Glomerular visceral epithelial cell (primary cell): ENCODE measurements at regions not wholly inside any gene's neighbourhood (a gene's known extent, or its start where the extent isn't known, plus 50 kb on each side); places are given as distances from the start of the nearest gene placed in this dataset.

Source experiments
- DNase-seq: peaks from one replicate; pipeline ENCODE4 v3.0.0-alpha.2; 2016; ENCODE audit errors: extremely low spot score

DNA sequence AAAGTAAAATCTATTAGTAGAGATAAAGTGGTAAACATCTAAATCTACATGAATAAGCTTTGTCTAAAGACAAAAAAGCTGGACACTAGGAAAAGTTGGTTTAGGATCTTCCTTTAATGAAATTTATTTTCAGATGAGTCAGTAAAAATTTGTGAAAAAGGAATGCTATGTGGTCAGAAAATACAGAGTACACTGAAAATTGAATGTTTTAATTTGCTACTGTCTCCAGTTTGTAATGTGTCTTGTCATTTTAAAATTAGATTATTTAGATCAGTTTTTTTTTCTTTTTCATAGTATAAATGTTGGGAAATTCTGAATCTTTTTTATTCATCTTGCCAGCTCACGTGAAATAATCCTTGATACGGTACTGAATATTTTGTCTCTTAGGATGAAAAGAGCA, 56.9 kb downstream of the SLITRK6 start:
- no peak for DNase-seq

DNA sequence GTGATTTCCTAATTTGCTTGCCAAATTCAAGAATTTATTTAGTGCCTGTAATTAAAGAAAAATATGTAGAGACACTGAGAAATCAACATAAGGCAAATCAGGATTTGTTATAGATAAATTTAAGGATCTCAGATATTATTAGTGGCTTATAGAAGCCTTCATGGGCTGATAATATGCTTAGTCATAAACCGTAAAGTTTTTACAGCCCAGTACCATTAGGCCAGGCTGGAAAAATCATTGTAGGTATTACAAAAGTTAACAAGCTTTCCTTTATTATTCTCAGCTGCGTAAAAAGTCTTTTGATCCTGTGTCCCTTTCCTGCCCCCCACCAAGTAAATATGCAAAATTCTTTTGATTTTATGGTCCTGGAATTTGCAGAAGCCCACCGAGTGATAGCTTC, 58.2 kb downstream of the SLITRK6 start:
- DNase-seq = no peak

DNA sequence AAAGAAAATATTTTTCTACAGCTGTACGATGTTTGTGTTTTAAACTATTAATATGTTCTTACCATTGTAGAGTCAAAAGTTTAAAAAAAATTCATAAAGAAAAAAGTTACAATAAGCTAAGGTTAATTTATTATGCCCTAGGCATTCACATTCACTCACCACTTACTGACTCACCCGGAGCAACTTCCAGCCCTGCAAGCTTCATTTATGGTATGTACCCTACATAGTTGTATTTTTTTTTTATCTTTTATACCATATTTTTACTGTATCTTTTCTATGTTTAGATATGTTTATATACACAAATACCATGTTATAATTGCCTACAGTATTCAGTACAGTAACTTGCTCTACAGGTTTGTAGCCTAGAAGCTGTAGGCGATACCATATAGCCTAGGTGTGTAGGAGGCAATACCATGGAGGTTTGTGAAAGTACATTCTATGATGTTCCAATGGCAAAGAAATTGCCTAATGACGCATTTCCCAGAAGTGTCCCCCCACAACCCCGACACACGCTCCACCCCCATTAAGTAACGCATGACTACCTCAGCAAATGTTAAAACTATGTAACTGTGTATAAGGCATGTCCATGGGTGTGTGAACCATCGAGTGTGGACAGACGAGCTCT, 60.4 kb downstream of the SLITRK6 start:
- no peak for DNase-seq

DNA sequence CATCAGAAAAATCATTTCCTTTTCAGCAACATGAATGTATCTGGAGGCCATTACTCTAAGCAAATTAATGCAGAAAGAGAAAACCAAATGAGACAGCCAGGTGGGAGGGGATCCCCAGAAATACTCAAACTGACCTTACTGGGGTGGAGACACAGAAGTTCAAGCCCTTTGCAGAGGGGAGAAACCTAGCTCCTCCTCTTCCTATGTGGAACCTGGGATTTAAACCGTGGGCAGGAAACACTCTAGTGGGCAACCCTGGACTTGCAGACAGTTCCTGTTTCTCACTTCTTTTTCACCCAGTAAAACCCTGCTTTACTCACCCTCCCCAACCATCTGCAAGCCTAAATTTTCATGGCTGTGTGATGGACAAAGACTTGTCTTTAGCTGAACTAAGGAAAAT, 61.3 kb downstream of the SLITRK6 start:
- no peak for DNase-seq

DNA sequence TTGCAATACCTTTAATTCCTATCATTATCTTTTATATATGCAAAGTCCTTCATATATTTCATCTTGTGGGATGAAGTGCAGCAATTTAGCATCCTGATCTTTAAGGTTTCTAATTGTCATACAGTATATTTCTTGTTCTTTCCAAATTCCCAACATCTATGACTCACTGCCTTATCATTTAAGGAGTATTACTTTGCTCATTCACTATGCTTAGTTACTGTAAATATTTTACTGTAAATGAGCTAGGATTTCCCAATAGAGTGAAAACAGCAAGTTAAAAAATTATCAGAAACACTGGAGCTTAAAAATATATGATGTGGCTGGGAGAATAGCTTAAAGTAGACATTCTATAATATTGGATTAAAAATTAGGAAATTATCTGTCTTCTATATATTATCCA, 69.9 kb downstream of the SLITRK6 start:
- DNase-seq = no peak

DNA sequence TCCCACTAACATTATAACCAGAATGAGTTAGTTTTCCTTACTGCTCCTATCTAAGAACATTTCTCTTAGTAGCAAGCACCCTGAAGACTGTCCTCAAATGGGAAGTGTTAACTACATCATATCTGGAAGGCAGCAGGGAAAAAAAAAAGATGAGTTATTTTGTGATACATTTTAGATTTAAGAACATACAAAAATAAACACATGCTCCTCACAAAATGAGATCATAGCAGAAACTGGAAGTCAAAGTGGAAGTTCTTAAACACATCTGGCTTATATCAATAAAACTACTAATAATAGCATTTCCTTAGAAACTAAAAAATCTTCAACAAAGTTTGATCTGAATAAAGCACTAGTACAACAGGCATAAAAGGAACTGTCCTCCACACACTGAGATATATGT, 70.4 kb downstream of the SLITRK6 start:
- no peak for DNase-seq

DNA sequence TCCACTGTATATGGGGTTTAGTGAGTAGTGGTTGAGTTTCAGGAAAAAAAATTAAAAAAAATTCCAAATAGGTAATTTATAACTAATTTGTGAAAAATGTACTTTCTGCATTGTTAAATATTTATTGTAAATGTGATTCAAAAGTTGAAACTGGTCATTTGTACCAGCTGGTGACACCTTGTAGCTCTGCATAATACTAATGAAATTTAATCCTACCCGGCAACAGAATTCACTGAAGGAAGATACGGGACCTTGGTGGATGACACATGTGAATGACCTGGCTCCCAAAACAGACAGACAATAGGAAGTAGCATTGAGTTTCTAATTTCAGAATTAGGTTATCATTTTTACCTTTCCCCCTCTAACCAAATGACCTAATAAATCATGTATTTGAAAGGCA, 73.8 kb downstream of the SLITRK6 start:
- no peak for DNase-seq

DNA sequence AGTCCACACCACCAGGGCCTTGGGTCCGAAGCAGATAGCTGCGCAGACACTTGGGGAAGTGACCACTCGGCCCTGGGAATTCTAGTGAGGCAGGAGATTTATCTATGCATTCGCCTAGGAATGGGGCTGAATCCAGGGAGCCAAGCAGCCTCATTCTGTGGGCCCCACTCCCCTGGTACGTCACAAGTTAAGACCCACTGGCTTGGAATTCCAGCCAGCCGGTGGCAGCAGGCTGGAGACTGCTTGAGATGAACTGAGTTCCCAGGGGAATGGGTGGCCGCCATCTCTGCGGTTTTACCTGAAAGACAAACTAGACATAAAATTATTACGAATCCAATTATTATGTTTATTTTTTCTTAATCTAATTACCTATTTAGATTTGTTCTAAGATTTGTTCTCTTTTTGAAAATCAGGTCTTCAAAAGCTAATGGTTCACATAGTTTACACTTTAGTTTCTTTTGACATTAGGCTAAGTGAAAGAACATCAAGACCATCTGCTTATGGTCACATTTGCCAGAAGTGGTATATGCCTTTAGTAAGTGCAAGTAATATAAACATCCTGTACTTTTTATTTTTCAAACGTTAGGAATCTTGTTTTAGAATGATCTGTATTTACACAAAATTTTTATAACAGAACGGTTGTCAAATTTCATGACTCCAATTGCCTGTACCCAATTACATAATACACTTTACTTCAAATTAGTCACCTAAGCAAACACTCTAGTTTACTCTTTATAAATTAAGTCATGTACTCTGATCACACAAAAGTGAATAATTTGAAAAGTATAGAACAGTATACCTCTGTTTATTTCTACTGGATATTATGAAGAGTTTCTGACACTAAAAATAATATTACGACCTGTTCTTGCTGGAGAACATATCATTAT, 74.4 kb downstream of the SLITRK6 start:
- DNase-seq = no peak

DNA sequence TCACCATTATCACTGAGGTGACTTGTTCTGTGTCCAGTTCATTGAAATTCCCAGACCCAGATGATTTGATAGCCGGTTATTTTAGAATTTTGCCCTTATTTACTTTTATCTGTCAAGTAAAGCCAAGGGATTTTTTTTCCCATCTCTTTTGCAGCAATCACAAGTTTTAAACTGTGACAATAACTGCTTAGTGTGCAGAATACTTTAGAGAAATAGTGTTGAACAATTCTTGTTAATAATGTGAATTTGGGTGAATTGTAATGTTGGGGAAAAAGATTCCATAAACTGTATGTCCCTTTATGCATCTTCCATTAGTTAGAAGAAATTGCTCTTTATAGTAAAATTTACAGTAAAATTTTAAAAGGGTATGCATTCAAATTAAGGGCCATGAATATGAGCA, 79.5 kb downstream of the SLITRK6 start:
- no peak for DNase-seq

DNA sequence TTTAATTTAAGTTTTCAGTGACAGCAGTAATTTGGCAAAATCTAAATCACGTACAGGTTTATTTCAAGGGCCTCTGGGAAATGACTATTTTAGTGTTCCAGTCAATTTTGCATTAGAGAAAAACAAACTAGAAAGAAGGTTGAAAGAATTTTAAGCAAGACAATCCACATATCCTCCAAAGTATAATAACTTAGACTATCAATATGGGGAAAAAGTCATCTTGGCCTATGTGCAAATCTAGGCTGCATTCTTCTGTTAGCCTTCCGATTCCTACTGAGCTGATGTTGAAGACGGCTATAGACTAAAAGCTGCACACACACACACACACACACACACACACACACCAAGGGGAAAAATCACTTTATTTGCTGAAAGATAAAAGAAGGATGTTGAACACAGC, 81.3 kb downstream of the SLITRK6 start:
- no peak for DNase-seq

DNA sequence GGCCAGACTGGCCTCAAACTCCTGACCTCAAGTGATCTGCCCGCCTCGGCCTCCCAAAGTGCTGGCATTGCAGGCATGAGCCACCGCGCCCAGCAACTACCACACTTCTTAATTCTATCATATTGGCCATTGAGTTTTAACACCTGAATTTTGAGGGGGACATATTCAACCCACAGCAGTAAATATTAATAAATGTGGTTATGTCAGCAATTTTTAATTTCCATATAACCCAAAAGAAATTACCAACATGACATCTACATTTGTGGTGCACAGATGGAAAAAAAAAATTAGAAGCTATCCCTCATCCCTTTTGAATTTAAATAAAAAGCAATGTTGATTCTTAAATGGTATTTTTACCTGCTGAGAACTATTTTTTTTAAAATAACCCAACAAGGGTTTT, 88.7 kb downstream of the SLITRK6 start:
- no peak for DNase-seq

DNA sequence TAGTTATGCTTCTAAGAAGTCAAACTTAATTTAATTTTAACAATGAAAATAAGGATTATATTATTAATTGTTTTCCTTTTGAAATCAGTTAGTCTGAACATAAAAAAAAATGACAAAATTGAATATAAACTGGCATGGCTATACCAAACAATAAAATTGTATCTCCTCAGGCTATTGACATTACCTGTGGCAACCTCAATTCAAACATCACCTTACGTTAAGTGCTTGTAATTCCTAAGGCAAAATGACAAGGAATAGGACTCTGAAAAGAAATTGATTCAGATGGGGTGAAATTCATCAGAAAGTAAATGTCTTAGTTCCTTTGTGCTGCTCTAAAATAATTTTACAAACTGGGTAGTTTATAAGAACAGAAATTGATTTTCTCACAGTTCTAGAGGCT, 89.5 kb downstream of the SLITRK6 start:
- DNase-seq = no peak

DNA sequence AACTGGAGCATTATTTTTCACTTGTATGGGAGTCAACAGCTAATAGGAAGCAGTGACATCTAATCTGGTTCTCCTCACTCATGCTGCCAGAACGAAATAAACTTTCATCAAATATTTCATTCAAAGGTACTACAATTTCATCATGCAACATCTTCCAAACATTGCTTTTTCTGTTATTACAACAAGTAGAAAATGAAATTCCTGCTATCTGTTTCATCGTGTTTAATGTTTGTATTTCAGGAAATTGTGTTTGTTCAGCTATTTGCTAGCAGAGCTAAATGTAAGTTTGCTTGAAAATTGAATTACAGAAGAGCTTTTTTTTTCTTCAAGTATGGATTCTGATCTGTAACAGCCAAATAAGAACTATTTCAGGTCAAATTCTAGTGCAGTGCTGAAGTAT, 90.1 kb downstream of the SLITRK6 start:
- no peak for DNase-seq

DNA sequence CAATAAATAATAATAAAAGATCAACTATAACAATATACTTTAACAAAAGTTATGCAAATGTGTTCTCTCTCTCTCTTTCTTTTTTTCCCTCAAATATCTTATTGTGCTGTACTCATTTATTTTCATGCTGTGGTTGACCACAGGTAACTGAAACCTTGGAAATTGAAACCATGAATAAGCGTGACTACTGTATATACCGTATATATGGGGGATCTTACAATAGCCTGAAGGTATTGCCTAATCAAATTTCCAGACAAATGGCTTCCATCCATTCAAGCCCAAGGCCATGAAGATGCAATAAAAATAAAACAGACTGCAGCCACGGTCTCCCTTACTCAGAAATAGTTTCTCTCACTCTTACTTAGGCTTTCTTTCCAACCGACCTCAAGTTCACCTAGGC, 98.3 kb downstream of the SLITRK6 start:
- no peak for DNase-seq

DNA sequence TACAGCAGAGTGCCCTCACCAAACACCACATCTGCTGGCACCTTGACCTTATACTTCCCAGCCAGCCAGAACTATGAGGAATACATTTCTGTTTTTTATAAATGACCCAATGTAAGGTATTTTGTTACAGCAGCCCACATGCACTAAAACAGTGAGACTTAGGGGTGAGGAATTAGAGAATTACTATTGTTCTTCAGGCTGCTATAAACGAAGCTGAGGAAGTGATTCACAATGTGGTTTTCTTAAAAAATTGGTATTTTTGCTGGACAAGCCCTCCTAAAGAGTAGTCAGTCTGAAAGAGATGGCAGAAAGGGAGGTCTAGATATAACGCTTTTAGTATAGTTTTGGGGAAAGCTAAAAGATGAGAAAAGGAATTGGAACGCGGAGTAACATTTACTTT, 101.0 kb downstream of the SLITRK6 start:
- DNase-seq = no peak

DNA sequence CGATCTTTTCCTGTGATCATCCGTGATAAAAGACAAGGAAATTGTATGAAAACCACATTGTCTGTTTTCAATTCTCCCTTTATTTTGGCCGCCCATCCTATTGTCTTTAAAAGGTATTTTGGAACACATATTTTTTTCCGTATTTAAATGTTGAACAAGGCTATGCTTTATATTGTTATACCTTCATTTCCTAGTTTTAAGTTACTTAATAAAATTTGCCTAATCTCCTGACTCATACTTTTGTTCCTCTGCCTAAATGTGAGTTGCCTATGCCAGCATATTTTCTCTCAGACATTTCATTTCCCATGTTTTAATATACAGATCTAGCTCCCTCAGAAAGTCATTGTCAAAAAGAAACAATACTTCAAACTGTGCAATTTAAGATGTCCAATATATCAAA, 104.2 kb downstream of the SLITRK6 start:
- no peak for DNase-seq

DNA sequence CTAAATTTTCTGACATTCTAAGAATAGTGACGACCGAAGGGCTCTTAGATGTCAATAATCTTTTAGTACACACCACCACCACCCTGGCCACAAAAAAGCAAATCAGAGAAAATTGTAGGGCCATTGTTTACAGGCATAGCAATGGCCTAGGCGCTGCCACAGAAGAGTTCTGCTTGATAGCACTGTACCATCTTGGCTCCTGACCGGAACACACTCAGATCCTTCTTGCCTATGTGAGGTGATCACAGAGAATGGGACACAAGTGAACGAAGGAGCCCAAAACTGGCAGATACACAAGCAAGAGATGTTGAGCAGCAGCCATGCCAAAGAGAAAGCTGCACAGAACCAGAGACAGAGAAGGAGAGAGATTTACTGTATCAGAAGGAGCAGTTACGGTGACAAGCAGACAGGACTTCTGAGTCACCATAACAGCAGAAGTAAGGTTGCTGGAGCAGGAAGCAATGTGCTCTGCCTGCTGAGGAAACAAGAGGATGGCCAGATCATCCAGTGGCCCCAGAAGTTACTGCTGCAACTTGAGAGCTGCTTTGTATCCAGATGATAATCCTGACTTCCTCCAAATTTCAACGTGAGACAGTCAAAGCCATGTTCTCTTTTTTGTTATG, 105.2 kb downstream of the SLITRK6 start:
- peak; percentile 26 for DNase-seq

DNA sequence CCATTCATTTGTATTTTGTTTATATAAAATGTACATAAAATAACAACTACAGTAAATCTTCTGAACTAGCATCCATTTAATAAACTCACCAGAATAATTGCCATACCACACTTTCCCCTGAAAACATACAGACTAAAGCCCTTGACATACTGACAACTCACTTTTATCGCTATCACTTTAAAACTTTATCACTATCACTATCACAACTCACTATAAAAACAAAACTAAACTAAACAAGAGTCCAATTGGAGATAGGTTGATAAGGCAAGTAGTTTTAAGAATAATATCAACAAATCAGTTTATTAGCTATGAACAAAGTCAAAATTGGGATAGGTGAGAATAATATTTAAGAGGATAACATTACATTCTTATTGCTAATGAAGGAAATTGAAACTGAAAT, 108.9 kb downstream of the SLITRK6 start:
- no peak for DNase-seq

DNA sequence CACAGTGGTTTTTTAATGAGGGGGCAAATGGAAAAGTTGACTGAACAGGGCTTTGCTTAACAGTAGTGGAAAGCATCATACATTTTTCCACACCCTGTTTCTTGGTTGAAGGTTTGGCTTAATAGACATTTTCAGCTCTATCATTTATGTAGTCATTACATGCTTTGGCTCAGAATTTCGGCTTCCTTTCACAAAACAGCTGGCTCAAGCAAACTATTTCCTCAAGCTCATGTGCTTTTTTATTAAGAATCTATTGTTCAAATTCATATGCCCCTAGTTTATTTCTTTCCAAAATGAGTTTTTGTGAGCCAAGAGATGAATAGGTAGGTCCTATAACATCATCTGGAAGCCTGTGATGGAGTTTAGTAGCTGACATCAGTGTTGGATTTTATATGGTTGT, 113.8 kb downstream of the SLITRK6 start:
- DNase-seq = no peak

DNA sequence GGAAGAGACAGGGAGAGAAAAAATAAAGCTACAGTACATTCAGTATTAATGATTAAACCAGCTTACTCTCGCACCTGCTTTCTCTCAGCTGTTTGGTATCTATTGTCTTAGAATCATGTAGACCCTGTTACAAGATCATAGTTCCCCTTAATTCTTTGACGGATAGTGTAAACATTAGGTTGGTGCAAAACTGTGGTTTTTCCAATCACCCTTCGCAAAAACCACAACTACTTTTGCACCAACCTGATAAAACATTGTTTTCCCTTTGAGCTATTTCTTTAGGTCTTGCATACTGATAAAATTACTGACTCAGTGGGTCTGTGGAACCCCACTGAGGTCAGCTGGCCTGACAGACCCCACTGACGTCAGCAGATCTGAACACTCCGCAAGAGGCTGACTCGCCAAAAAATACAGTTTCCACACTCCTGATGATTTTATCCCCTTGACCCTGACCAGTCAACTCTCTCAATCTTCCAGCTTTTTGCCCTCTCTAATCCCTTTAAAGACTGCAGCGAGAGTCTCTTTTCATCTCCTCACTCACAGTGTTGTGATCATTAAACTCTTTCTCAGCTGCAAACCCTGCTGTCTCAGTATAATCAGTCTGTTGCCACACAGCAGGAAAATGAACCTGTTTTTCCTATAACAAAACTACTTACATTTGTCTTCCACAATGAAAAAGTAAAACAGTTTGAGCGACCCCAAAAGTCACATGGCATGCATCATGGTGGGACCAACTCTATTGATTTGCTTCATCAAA, 123.9 kb downstream of the SLITRK6 start:
- DNase-seq = no peak

DNA sequence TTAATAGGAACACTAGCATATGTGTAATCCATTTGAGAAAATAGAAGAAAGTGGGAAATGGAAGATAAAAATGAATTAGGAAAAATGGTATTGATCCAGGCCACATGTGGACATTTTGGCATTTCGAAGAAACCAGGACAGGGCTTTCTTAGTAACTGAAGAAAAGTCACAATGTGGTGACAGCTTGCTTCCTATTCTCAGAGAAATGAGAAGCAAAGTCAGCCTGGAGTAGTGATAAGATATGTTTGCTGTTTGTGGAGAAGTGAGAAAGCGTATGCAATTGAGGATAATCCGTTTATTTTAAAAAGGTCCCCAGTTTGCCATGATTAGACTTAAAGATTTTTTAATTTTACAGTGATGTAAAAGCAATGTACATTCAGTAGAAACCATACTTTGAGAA, 127.9 kb downstream of the SLITRK6 start:
- no peak for DNase-seq

DNA sequence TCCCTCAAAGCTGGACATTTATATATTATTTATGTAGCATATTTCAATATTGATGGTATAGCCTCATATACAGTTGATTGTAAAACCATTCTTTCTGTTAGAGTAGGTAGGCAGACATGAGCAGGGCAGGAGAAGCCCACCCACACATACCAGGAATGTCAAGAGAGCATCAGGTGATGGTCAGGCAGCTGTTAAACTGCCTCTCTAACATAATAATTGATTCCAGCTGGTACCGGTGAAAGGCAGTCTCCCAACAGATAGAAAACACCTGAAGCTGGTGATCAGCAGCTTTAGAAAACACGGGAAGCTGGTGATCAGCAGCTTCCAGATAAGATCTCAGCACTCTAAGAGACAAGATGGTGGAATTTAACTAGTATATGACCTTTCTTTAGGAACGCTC, 132.9 kb downstream of the SLITRK6 start:
- no peak for DNase-seq
